ENCODE measurements at regions not wholly inside any gene's neighbourhood (a gene's known extent, or its start where the extent isn't known, plus 50 kb on each side); places are given as distances from the start of the nearest gene placed in this dataset.

GRCh38 chr9:30459156-30459555 is 1925.3 kb upstream of the ACO1 start:
- Histone ChIP-seq H3K9me1 (ENCODE audit: control insufficient read depth, insufficient read depth, low read length) (no peaks in the 10 kb centered on the region), H3K27me3 (ENCODE audit: control insufficient read depth in 2 of 2, insufficient read depth in 2 of 2, low read length in 2 of 2) (no peaks in the 10 kb centered on the region), H3K9ac (ENCODE audit: insufficient read depth in 1 of 2, low read depth in 2 of 2, low read length in 2 of 2) (no peak overlapping the region), H3K27ac (ENCODE audit: extremely low read depth, low read depth, low read length) (no peak overlapping the region), H3K9me3 (replicated peaks; ENCODE audit: control insufficient read depth, insufficient read depth, low read depth, low read length) (no peaks in the 10 kb centered on the region), H2AFZ (ENCODE audit: low read depth, low read length) (no peak overlapping the region), H3K4me2 (ENCODE audit: insufficient read depth, low read length) (no peak overlapping the region), H4K20me1 (replicated peaks; ENCODE audit: control insufficient read depth, insufficient read depth, low read length) (no peaks in the 10 kb centered on the region), H3K79me2 (ENCODE audit: control insufficient read depth, insufficient read depth, low read length) (no peaks in the 10 kb centered on the region), H3K36me3 (ENCODE audit: control insufficient read depth, insufficient read depth, low read length) (no peaks in the 10 kb centered on the region), H3K4me1 (replicated peaks in 1 of 2; ENCODE audit: control insufficient read depth in 2 of 2, insufficient read depth in 2 of 2, low read length in 2 of 2) (no peaks in the 10 kb centered on the region), H3K4me3 (no peak overlapping the region)
- ChIA-PET CTCF (ENCODE audit: low intra/inter-chr PET ratio) (no interaction called here), POLR2A (no interaction called here)
- in situ Hi-C loops (cut with MboI) (no loop called here), intact Hi-C loops (cut with micrococcal nuclease) (no loop called here)
- DNase-seq (ENCODE audit: extremely low read depth in 1 of 4, low spot score in 3 of 4) (no peak), FAIRE-seq (no peak), ATAC-seq (no peak)
- TF ChIP-seq NR2F6 (CRISPR knock-in tag; IDR thresholded peaks at IDR 0.05) (no peak), ZNF561 (CRISPR knock-in tag; conservative IDR thresholded peaks at IDR 0.05) (no peak)
- no CpG with 5 or more reads among the region's 2 CpGs for WGBS (ENCODE audit: insufficient coverage, low coverage, missing lambda C conversion rate)
- BruUV-seq (replicated peaks) = no TSS peak

DNA sequence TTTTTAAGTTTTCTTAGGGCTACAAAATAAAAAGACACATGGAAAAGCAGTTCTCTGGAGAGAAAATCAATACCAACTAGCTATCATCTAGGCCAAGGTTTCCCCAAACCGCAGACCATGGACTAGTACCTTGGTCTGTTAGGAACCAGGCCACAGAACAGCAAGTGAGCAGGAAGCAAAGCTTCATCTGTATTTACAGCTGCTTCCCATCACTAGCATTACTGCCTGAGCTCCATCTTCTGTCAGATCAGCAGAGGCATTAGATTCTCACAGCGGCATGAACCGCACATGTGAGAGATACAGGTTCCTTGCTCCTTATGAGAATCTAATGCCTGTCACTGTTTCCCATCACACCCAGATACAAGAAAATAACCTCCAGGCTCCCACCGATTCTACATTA is 1907.6 kb upstream of the ACO1 start:
- FAIRE-seq (no peak), ATAC-seq (no peak), DNase-seq (ENCODE audit: extremely low read depth in 1 of 4, low spot score in 3 of 4) (no peak)
- no peak overlapping the region for H3K4me2 ChIP-seq (ENCODE audit: insufficient read depth, low read length)
- no CpG with 5 or more reads among the region's 4 CpGs for WGBS (ENCODE audit: insufficient coverage, low coverage, missing lambda C conversion rate)
- no peak overlapping the region for H3K4me3 ChIP-seq
- no peak overlapping the region for H3K9ac ChIP-seq (ENCODE audit: insufficient read depth in 1 of 2, low read depth in 2 of 2, low read length in 2 of 2)
- ChIA-PET CTCF (ENCODE audit: low intra/inter-chr PET ratio) (no interaction called here), POLR2A (no interaction called here)
- H3K4me1 ChIP-seq (replicated peaks in 1 of 2; ENCODE audit: control insufficient read depth in 2 of 2, insufficient read depth in 2 of 2, low read length in 2 of 2) = no peaks in the 10 kb centered on the region
- intact Hi-C loops (cut with micrococcal nuclease) (no loop called here), in situ Hi-C loops (cut with MboI) (no loop called here)
- no TSS peak for BruUV-seq (replicated peaks)
- no peaks in the 10 kb centered on the region for H3K27me3 ChIP-seq (ENCODE audit: control insufficient read depth in 2 of 2, insufficient read depth in 2 of 2, low read length in 2 of 2)
- no peaks in the 10 kb centered on the region for H3K9me1 ChIP-seq (ENCODE audit: control insufficient read depth, insufficient read depth, low read length)
- H3K27ac ChIP-seq (ENCODE audit: extremely low read depth, low read depth, low read length) = no peak overlapping the region
- no peaks in the 10 kb centered on the region for H3K36me3 ChIP-seq (ENCODE audit: control insufficient read depth, insufficient read depth, low read length)
- H3K9me3 ChIP-seq (replicated peaks; ENCODE audit: control insufficient read depth, insufficient read depth, low read depth, low read length) = no peaks in the 10 kb centered on the region
- H3K79me2 ChIP-seq (ENCODE audit: control insufficient read depth, insufficient read depth, low read length) = no peaks in the 10 kb centered on the region
- no peaks in the 10 kb centered on the region for H4K20me1 ChIP-seq (replicated peaks; ENCODE audit: control insufficient read depth, insufficient read depth, low read length)
- H2AFZ ChIP-seq (ENCODE audit: low read depth, low read length) = no peak overlapping the region
- TF ChIP-seq ZNF24 (IDR thresholded peaks at IDR 0.05) (no peak), MXD1 (CRISPR knock-in tag; IDR thresholded peaks at IDR 0.05; ENCODE audit: borderline replicate concordance, poor library complexity, severe bottlenecking) (no peak), SUPT5H (IDR thresholded peaks at IDR 0.05) (no peak), TEAD1 (CRISPR knock-in tag; IDR thresholded peaks at IDR 0.05) (no peak), CBX8 (IDR thresholded peaks at IDR 0.05; ENCODE audit: borderline replicate concordance, extremely low read depth, low read depth, low read length, poor library complexity, severe bottlenecking) (no peak), NFATC3 (IDR thresholded peaks at IDR 0.05) (no peak), SRSF1 (IDR thresholded peaks at IDR 0.05; ENCODE audit: low read depth, low read length) (no peak), CHD4 (IDR thresholded peaks at IDR 0.05; ENCODE audit: insufficient read depth, insufficient replicate concordance, low read depth, low read length, poor library complexity, severe bottlenecking) (no peak), RFX1 (IDR thresholded peaks at IDR 0.05) (no peak), POLR2A (conservative IDR thresholded peaks at IDR 0.05) (no peak)

All from K562 (cell line).